Mucosa of rectum (tissue), 2 donors: ENCODE measurements at regions not wholly inside any gene's neighbourhood (a gene's known extent, or its start where the extent isn't known, plus 50 kb on each side); places are given as distances from the start of the nearest gene placed in this dataset.

Source experiments
- H3K27ac ChIP-seq, 2 donors: one replicate each; pipeline ENCODE4 v1.7.0; 2013; ENCODE audit warnings: inconsistent platforms in 2 of 2, low read depth in 2 of 2, low read length in 2 of 2
- H3K27me3 ChIP-seq, 2 donors: one replicate each; pipeline ENCODE4 v1.7.0; 2013; ENCODE audit warnings: low read length in 2 of 2; ENCODE audit not compliant: control insufficient read depth in 2 of 2, insufficient read depth in 2 of 2
- H3K36me3 ChIP-seq, 2 donors: one replicate each; pipeline ENCODE4 v1.7.0; 2013; ENCODE audit warnings: low read length in 2 of 2; ENCODE audit not compliant: control insufficient read depth in 2 of 2, insufficient read depth in 2 of 2
- H3K4me1 ChIP-seq, 2 donors: one replicate each; pipeline ENCODE4 v1.7.0; 2013; ENCODE audit warnings: low read length in 2 of 2, mild to moderate bottlenecking in 1 of 2; ENCODE audit not compliant: control insufficient read depth in 2 of 2, insufficient read depth in 2 of 2
- H3K4me3 ChIP-seq, 2 donors: one replicate each; pipeline ENCODE4 v1.7.0; 2013; ENCODE audit warnings: low read length in 2 of 2
- H3K9ac ChIP-seq, 2 donors: one replicate each; pipeline ENCODE4 v1.7.0; 2013; ENCODE audit warnings: low read length in 2 of 2, low read depth in 1 of 2, mild to moderate bottlenecking in 1 of 2
- H3K9me3 ChIP-seq, 2 donors: one replicate each; pipeline ENCODE4 v1.7.0; 2013; ENCODE audit warnings: low read length in 2 of 2; ENCODE audit not compliant: control insufficient read depth in 2 of 2
- donor health status: healthy.
- donor health status: Normal muscosa, but diverticular disease.

GRCh38 chr5:36369219-36369690 is 67.6 kb upstream of the RANBP3L start:
- H3K9me3 ChIP-seq, result no peaks in the 10 kb centered on the region
- H3K27ac ChIP-seq, result no peak overlapping the region
- no peaks in the 10 kb centered on the region for H3K36me3 ChIP-seq
- H3K4me3 ChIP-seq, result no peak overlapping the region
- H3K4me1 ChIP-seq, result no peaks in the 10 kb centered on the region
- no peaks in the 10 kb centered on the region for H3K27me3 ChIP-seq
- H3K9ac ChIP-seq, result no peak overlapping the region

GRCh38 chr5:36370073-36370472 is 68.4 kb upstream of the RANBP3L start:
- no peaks in the 10 kb centered on the region for H3K27me3 ChIP-seq
- no peaks in the 10 kb centered on the region for H3K4me1 ChIP-seq
- H3K36me3 ChIP-seq, result no peaks in the 10 kb centered on the region
- H3K4me3 ChIP-seq, result no peak overlapping the region
- H3K9me3 ChIP-seq, result no peaks in the 10 kb centered on the region
- H3K27ac ChIP-seq, result no peak overlapping the region
- H3K9ac ChIP-seq, result no peak overlapping the region

- no peak overlapping the region for H3K4me3 ChIP-seq
- H3K27me3 ChIP-seq, result no peaks in the 10 kb centered on the region
- H3K36me3 ChIP-seq, result no peaks in the 10 kb centered on the region
- H3K27ac ChIP-seq, result no peak overlapping the region
- no peak overlapping the region for H3K9ac ChIP-seq
- no peaks in the 10 kb centered on the region for H3K4me1 ChIP-seq
- no peaks in the 10 kb centered on the region for H3K9me3 ChIP-seq
These were observed 69.7 kb upstream of the RANBP3L start for GRCh38 chr5:36371366-36371765.

- no peak overlapping the region for H3K9ac ChIP-seq
- H3K4me1 ChIP-seq, result no peaks in the 10 kb centered on the region
- no peak overlapping the region for H3K4me3 ChIP-seq
- H3K9me3 ChIP-seq, result no peaks in the 10 kb centered on the region
- peak overlapping the region in 1 of 2 donors; percentile 14 for H3K27ac ChIP-seq
- H3K27me3 ChIP-seq, result no peaks in the 10 kb centered on the region
- no peaks in the 10 kb centered on the region for H3K36me3 ChIP-seq
These were observed 71.9 kb upstream of the RANBP3L start for GRCh38 chr5:36373527-36374086.

- H3K4me1 ChIP-seq, result no peaks in the 10 kb centered on the region
- no peaks in the 10 kb centered on the region for H3K27me3 ChIP-seq
- H3K4me3 ChIP-seq, result no peak overlapping the region
- H3K36me3 ChIP-seq, result no peaks in the 10 kb centered on the region
- H3K9ac ChIP-seq, result no peak overlapping the region
- H3K27ac ChIP-seq, result peak overlapping the region in 1 of 2 donors; percentile 14
- H3K9me3 ChIP-seq, result no peaks in the 10 kb centered on the region
These were observed 72.7 kb upstream of the RANBP3L start for GRCh38 chr5:36374266-36374862.

- Histone ChIP-seq H3K36me3 (no peaks in the 10 kb centered on the region), H3K27me3 (no peaks in the 10 kb centered on the region), H3K9ac (no peak overlapping the region), H3K9me3 (no peaks in the 10 kb centered on the region), H3K4me1 (no peaks in the 10 kb centered on the region), H3K4me3 (no peak overlapping the region), H3K27ac (no peak overlapping the region)
These were observed 75.5 kb upstream of the RANBP3L start for GRCh38 chr5:36377192-36377591.

DNA sequence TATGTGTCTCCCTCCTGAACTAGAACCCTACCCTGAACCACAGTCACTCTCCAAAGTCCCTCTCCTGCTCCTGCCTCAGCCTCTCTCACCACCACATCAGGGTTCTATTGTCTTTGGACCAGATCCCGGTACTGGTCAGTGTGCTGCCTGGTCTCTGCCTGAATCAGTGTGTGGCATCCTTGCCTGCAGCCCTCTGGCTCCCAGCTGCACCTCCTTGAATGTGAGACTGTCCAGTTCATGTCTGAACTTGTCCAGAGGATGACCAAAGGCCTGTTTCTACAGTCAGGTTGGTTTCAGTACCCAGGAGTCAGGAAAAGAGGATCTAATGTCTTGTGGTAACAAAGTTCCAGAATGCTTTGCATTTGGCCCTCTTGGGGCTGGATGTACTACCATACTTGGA is 76.8 kb upstream of the RANBP3L start:
- no peaks in the 10 kb centered on the region for H3K27me3 ChIP-seq
- H3K9ac ChIP-seq, result no peak overlapping the region
- H3K36me3 ChIP-seq, result no peaks in the 10 kb centered on the region
- H3K4me1 ChIP-seq, result no peaks in the 10 kb centered on the region
- H3K9me3 ChIP-seq, result no peaks in the 10 kb centered on the region
- no peak overlapping the region for H3K4me3 ChIP-seq
- no peak overlapping the region for H3K27ac ChIP-seq

GRCh38 chr5:36382890-36383289 is 81.2 kb upstream of the RANBP3L start:
- H3K27me3 ChIP-seq, result no peaks in the 10 kb centered on the region
- no peak overlapping the region for H3K9ac ChIP-seq
- H3K4me1 ChIP-seq, result no peaks in the 10 kb centered on the region
- H3K27ac ChIP-seq, result no peak overlapping the region
- H3K36me3 ChIP-seq, result no peaks in the 10 kb centered on the region
- H3K9me3 ChIP-seq, result no peaks in the 10 kb centered on the region
- no peak overlapping the region for H3K4me3 ChIP-seq

- H3K36me3 ChIP-seq, result no peaks in the 10 kb centered on the region
- no peak overlapping the region for H3K27ac ChIP-seq
- H3K27me3 ChIP-seq, result no peaks in the 10 kb centered on the region
- no peaks in the 10 kb centered on the region for H3K4me1 ChIP-seq
- H3K9ac ChIP-seq, result no peak overlapping the region
- H3K9me3 ChIP-seq, result no peaks in the 10 kb centered on the region
- no peak overlapping the region for H3K4me3 ChIP-seq
These were observed 82.2 kb upstream of the RANBP3L start for GRCh38 chr5:36383942-36384341.

DNA sequence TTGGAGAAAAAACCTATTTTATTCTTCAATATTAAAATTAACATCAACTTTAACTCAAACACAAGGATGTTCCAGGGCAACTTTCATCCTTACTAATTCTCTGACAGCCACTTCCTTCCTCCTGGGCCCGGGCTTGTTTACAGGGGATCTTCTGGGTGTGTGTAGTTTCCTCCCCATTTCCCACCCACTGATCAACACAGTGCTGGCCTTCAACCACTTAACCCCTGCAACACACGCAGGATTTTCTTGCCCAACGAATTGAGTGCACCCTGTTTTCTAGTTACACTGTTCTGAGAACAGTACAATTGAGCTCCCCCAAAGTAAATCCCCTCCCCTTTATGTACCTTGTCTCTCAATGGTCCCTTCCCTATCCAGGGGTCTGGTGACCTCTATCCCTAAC is 83.1 kb upstream of the RANBP3L start:
- H3K9me3 ChIP-seq, result no peaks in the 10 kb centered on the region
- no peak overlapping the region for H3K27ac ChIP-seq
- no peaks in the 10 kb centered on the region for H3K27me3 ChIP-seq
- H3K36me3 ChIP-seq, result no peaks in the 10 kb centered on the region
- no peak overlapping the region for H3K4me3 ChIP-seq
- no peak overlapping the region for H3K9ac ChIP-seq
- H3K4me1 ChIP-seq, result no peaks in the 10 kb centered on the region
